PFSK-1 (cell line): ENCODE measurements at regions not wholly inside any gene's neighbourhood (a gene's known extent, or its start where the extent isn't known, plus 50 kb on each side); places are given as distances from the start of the nearest gene placed in this dataset.

Experiments
- FOXP2 ChIP-seq: optimal IDR thresholded peaks from 2 replicates; pipeline ENCODE3; 2011; ENCODE audit warnings: borderline replicate concordance, control low read depth, inconsistent platforms; ENCODE audit not compliant: insufficient read depth; ENCODE audit errors: extremely low read length, extremely low read depth
- POLR2AphosphoS5 ChIP-seq: IDR thresholded peaks from 2 replicates; pipeline ENCODE4 v1.6.1; 2012; ENCODE audit warnings: low read depth, mild to moderate bottlenecking, control low read depth, low read length, moderate library complexity
- REST ChIP-seq, 2 experiments: IDR thresholded peaks; 2 replicates each; pipeline versions ENCODE4 v1.6.1 to v1.8.0; 2011 to 2012; ENCODE audit warnings: low read depth in 2 of 2, low read length in 2 of 2, control low read depth in 1 of 2, inconsistent platforms in 1 of 2, mild to moderate bottlenecking in 1 of 2, moderate library complexity in 1 of 2; ENCODE audit not compliant: insufficient read depth in 1 of 2
- SIN3A ChIP-seq: IDR thresholded peaks from 2 replicates; pipeline ENCODE4 v1.6.1; 2012; ENCODE audit warnings: mild to moderate bottlenecking, low read length, moderate library complexity, borderline replicate concordance; ENCODE audit not compliant: insufficient read depth
- TAF1 ChIP-seq: IDR thresholded peaks from 2 replicates; pipeline ENCODE4 v1.6.1; 2012; ENCODE audit warnings: low read length, control low read depth, borderline replicate concordance; ENCODE audit not compliant: insufficient read depth

DNA sequence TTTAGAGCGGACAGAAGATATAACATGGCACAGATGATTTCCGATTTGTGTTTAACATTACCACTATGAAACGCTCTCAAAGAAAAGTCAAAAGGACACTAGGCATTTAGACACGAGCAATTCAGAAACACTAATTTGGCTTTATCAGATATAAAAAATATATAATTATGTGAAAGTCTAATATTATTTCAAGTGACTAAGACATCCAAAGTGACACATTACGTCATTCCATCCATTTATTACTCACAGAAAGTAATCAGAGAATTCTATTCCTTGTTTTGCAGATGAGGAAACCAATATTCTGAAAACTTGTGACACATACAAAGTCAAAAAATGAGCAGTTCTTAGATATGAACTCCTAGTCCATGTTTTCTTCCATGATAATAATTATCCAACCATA, 250.8 kb upstream of the USP15 start:
- TF ChIP-seq SIN3A (no peak), FOXP2 (no peak), POLR2AphosphoS5 (no peak), TAF1 (no peak), REST (IDR thresholded peaks at IDR 0.05; ENCODE audit: insufficient read depth in 1 of 2, low read depth in 2 of 2, low read length in 2 of 2) (no peak)

DNA sequence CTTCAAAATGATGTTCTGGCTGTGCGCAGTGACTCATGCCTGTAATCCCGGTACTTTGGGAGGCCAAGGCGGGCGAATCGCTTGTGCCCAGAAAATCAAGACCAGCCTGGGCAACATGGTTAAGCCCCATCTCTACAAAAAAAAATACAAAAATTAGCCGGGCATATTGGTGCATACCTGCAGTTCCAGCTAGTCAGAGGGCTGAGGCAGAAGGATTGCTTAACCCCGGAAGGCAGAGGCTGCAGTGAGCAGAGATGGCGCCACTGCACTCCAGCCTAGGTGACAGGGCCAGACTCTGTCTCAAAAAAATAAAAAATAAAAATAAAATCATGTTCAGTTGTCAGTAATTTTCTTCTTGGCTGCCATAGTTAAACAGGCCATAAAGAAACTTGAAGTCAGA, 245.9 kb upstream of the USP15 start:
- no peak for TF ChIP-seq FOXP2
- no peak for TF ChIP-seq TAF1
- TF ChIP-seq POLR2AphosphoS5 = no peak
- TF ChIP-seq SIN3A = no peak
- TF ChIP-seq REST (IDR thresholded peaks at IDR 0.05; ENCODE audit: insufficient read depth in 1 of 2, low read depth in 2 of 2, low read length in 2 of 2) = no peak

- TF ChIP-seq TAF1 = no peak
- TF ChIP-seq FOXP2 = no peak
Measured at GRCh38 chr12:62016021-62016420, 244.2 kb upstream of the USP15 start.

- no peak for TF ChIP-seq POLR2AphosphoS5
- TF ChIP-seq SIN3A = no peak
- no peak for TF ChIP-seq TAF1
- TF ChIP-seq REST (IDR thresholded peaks at IDR 0.05; ENCODE audit: insufficient read depth in 1 of 2, low read depth in 2 of 2, low read length in 2 of 2) = no peak
- no peak for TF ChIP-seq FOXP2
Measured at GRCh38 chr12:62021808-62022207, 238.4 kb upstream of the USP15 start.

GRCh38 chr12:62028536-62028935, 231.7 kb upstream of the USP15 start:
- TF ChIP-seq POLR2AphosphoS5 = no peak
- no peak for TF ChIP-seq SIN3A
- no peak for TF ChIP-seq FOXP2
- TF ChIP-seq TAF1 = no peak
- TF ChIP-seq REST (IDR thresholded peaks at IDR 0.05; ENCODE audit: insufficient read depth in 1 of 2, low read depth in 2 of 2, low read length in 2 of 2) = no peak
